Fibroblast of lung (primary cell): ENCODE measurements at regions not wholly inside any gene's neighbourhood (a gene's known extent, or its start where the extent isn't known, plus 50 kb on each side); places are given as distances from the start of the nearest gene placed in this dataset.

Experiments used
- DNase-seq, 2 donors: peaks; one replicate each; pipeline versions ENCODE4 v3.0.0 to v3.0.0-alpha.2; 2010; ENCODE audit warnings: low read depth in 2 of 2
- H2AFZ ChIP-seq: 2 replicates; pipeline ENCODE4 v1.5.1; 2012; ENCODE audit warnings: low read length, control low read depth, inconsistent platforms
- H3K27ac ChIP-seq: 2 replicates; pipeline ENCODE4 v1.5.1; 2011; ENCODE audit warnings: low read length, control low read depth; ENCODE audit not compliant: insufficient read depth
- H3K27me3 ChIP-seq: 2 replicates; pipeline ENCODE4 v1.5.1; 2011; ENCODE audit warnings: mild to moderate bottlenecking, low read length; ENCODE audit not compliant: control insufficient read depth, insufficient read depth
- H3K36me3 ChIP-seq: 2 replicates; pipeline ENCODE4 v1.5.1; 2011; ENCODE audit warnings: low read length; ENCODE audit not compliant: control insufficient read depth, insufficient read depth
- H3K4me1 ChIP-seq: 2 replicates; pipeline ENCODE4 v1.5.1; 2011; ENCODE audit warnings: low read length; ENCODE audit not compliant: control insufficient read depth, insufficient read depth; ENCODE audit errors: extremely low read depth
- H3K4me2 ChIP-seq: 2 replicates; pipeline ENCODE4 v1.5.1; 2011; ENCODE audit warnings: low read length, control low read depth; ENCODE audit not compliant: insufficient read depth; ENCODE audit errors: extremely low read depth
- H3K4me3 ChIP-seq, 4 experiments: fragments of 200-600 bp in 1 of 4; sonication (generic) in 1 of 4; replicated peaks in 1 of 4; 2 replicates each; pipeline ENCODE4 v1.5.1; 2011 to 2016; ENCODE audit warnings: low read length in 4 of 4, low read depth in 3 of 4, mild to moderate bottlenecking in 3 of 4, control low read depth in 2 of 4, inconsistent platforms in 1 of 4, mixed read lengths in 1 of 4; ENCODE audit not compliant: insufficient read depth in 1 of 4; ENCODE audit errors: control extremely low read depth in 1 of 4
- H3K79me2 ChIP-seq: 2 replicates; pipeline ENCODE4 v1.5.1; 2012; ENCODE audit warnings: mild to moderate bottlenecking, low read length, inconsistent platforms; ENCODE audit not compliant: control insufficient read depth, insufficient read depth
- H3K9ac ChIP-seq: 2 replicates; pipeline ENCODE4 v1.5.1; 2011; ENCODE audit warnings: mild to moderate bottlenecking, low read length, control low read depth; ENCODE audit not compliant: insufficient read depth
- H3K9me3 ChIP-seq: 2 replicates; pipeline ENCODE4 v1.5.1; 2012; ENCODE audit warnings: low read depth, low read length; ENCODE audit not compliant: control insufficient read depth, insufficient read depth
- H4K20me1 ChIP-seq: 2 replicates; pipeline ENCODE4 v1.5.1; 2011; ENCODE audit warnings: low read length; ENCODE audit not compliant: control insufficient read depth, insufficient read depth; ENCODE audit errors: extremely low read depth
- CTCF ChIP-seq, 2 donors: IDR thresholded peaks in 1 of 2; conservative IDR thresholded peaks in 1 of 2; 1 replicate in 1 of 2; 2 replicates in 1 of 2; pipeline ENCODE4 v1.5.1; 2011 to 2012; ENCODE audit warnings: low read length in 2 of 2, control low read depth in 1 of 2, inconsistent platforms in 1 of 2, low read depth in 1 of 2, mild to moderate bottlenecking in 1 of 2
- EZH2 ChIP-seq: IDR thresholded peaks from 2 replicates; pipeline ENCODE4 v1.5.1; 2012; ENCODE audit warnings: low read length, control low read depth, mild to moderate bottlenecking; ENCODE audit errors: missing control alignments

GRCh38 chrY:7816567-7816966 is 905.0 kb upstream of the AMELY start:
- Histone ChIP-seq H3K27ac (no peak overlapping the region), H2AFZ (no peak overlapping the region), H3K4me2 (no peak overlapping the region), H3K4me3 (no peak overlapping the region), H3K9me3 (no peaks in the 10 kb centered on the region), H3K9ac (no peak overlapping the region), H3K79me2 (no peaks in the 10 kb centered on the region), H4K20me1 (no peaks in the 10 kb centered on the region), H3K4me1 (no peaks in the 10 kb centered on the region), H3K27me3 (no peaks in the 10 kb centered on the region), H3K36me3 (no peaks in the 10 kb centered on the region)
- DNase-seq, result no peak
- TF ChIP-seq EZH2 (no peak), CTCF (conservative IDR thresholded peaks at IDR 0.05 in 1 of 2, IDR thresholded peaks at IDR 0.05 in 1 of 2; ENCODE audit: low read depth in 1 of 2, low read length in 2 of 2) (no peak)

- no peak for DNase-seq
- Histone ChIP-seq H4K20me1 (no peaks in the 10 kb centered on the region), H3K4me2 (no peak overlapping the region), H2AFZ (no peak overlapping the region), H3K36me3 (no peaks in the 10 kb centered on the region), H3K4me1 (no peaks in the 10 kb centered on the region), H3K27me3 (no peaks in the 10 kb centered on the region), H3K4me3 (no peak overlapping the region), H3K9ac (no peak overlapping the region), H3K27ac (no peak overlapping the region), H3K79me2 (no peaks in the 10 kb centered on the region), H3K9me3 (no peaks in the 10 kb centered on the region)
- no peak for TF ChIP-seq CTCF (conservative IDR thresholded peaks at IDR 0.05 in 1 of 2, IDR thresholded peaks at IDR 0.05 in 1 of 2; ENCODE audit: low read depth in 1 of 2, low read length in 2 of 2)
- TF ChIP-seq EZH2, result no peak
Observed at GRCh38 chrY:7815921-7816320, 904.4 kb upstream of the AMELY start.

GRCh38 chrY:7815285-7815684 is 903.7 kb upstream of the AMELY start:
- Histone ChIP-seq H4K20me1 (no peaks in the 10 kb centered on the region), H3K36me3 (no peaks in the 10 kb centered on the region), H3K4me3 (no peak overlapping the region), H3K27ac (no peak overlapping the region), H2AFZ (no peak overlapping the region), H3K9me3 (no peaks in the 10 kb centered on the region), H3K27me3 (no peaks in the 10 kb centered on the region), H3K79me2 (no peaks in the 10 kb centered on the region), H3K4me1 (no peaks in the 10 kb centered on the region), H3K4me2 (no peak overlapping the region), H3K9ac (no peak overlapping the region)
- no peak for DNase-seq
- no peak for TF ChIP-seq EZH2
- TF ChIP-seq CTCF (conservative IDR thresholded peaks at IDR 0.05 in 1 of 2, IDR thresholded peaks at IDR 0.05 in 1 of 2; ENCODE audit: low read depth in 1 of 2, low read length in 2 of 2), result no peak
